ENCODE measurements at regions not wholly inside any gene's neighbourhood (a gene's known extent, or its start where the extent isn't known, plus 50 kb on each side); places are given as distances from the start of the nearest gene placed in this dataset.
"Not testable (repeated sequence)": the region's sequence is repeated elsewhere in the genome, so short reads cannot be mapped to it uniquely, and the experiment has no call there.

DNA sequence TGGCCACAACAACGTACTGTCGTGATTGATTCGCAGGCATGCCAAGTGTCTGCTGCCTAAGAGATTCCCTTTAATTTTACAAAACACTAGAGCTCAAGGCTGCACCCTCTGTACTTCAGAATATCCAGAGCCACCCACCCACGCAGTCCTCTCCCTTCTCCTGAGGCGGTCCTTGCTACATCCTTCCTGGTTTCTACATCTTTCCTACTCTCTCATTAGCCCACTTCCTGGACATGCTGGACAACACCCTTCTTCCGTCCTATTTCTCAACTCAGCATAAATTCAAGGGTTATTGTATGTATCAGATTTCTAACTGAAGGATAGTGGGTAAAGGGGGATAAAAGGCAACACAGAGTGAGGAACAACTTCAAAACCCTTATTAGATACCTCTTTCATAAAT, 148.4 kb upstream of the MAP3K1 start:
- no peak for TF ChIP-seq CTCF (IDR thresholded peaks at IDR 0.05; ENCODE audit: insufficient read depth, low read length)
- no peak for TF ChIP-seq POLR2AphosphoS5 (IDR thresholded peaks at IDR 0.05; ENCODE audit: low read depth)
- Histone ChIP-seq H3K4me3 (replicated peaks; ENCODE audit: insufficient read depth, low read length) (no peak overlapping the region), H3K27me3 (ENCODE audit: insufficient read depth, poor library complexity, severe bottlenecking) (no peaks in the 10 kb centered on the region), H3K27ac (replicated peaks) (no peak overlapping the region)
- DNase-seq (ENCODE audit: low read depth in 1 of 2, low spot score in 1 of 2): no peak

GRCh38 chr5:56665117-56665516, 150.2 kb upstream of the MAP3K1 start:
- not testable (repeated sequence) for H3K4me3 ChIP-seq (replicated peaks; ENCODE audit: insufficient read depth, low read length); H3K27me3 ChIP-seq (ENCODE audit: insufficient read depth, poor library complexity, severe bottlenecking); H3K27ac ChIP-seq (replicated peaks); DNase-seq (ENCODE audit: low read depth in 1 of 2, low spot score in 1 of 2)

DNA sequence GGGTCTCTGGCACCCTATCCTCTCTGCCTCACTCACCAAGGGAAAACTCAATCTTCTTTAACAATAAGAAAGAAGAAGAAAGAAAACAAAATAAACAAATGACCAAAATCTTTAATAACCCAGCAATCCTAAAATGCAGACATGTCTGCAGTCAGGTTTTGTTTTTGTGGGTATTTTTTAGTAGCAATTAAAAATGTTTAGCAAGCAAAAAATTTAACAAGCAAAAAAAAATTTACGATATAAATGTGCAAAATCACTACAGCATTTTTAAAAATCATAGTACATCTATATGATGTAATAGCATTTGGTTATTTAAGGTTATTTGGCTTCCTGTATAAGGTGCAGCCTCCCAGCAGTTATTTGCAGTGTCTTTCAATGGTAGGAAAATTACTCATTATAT, 151.3 kb upstream of the MAP3K1 start:
- TF ChIP-seq, protein P1, sequence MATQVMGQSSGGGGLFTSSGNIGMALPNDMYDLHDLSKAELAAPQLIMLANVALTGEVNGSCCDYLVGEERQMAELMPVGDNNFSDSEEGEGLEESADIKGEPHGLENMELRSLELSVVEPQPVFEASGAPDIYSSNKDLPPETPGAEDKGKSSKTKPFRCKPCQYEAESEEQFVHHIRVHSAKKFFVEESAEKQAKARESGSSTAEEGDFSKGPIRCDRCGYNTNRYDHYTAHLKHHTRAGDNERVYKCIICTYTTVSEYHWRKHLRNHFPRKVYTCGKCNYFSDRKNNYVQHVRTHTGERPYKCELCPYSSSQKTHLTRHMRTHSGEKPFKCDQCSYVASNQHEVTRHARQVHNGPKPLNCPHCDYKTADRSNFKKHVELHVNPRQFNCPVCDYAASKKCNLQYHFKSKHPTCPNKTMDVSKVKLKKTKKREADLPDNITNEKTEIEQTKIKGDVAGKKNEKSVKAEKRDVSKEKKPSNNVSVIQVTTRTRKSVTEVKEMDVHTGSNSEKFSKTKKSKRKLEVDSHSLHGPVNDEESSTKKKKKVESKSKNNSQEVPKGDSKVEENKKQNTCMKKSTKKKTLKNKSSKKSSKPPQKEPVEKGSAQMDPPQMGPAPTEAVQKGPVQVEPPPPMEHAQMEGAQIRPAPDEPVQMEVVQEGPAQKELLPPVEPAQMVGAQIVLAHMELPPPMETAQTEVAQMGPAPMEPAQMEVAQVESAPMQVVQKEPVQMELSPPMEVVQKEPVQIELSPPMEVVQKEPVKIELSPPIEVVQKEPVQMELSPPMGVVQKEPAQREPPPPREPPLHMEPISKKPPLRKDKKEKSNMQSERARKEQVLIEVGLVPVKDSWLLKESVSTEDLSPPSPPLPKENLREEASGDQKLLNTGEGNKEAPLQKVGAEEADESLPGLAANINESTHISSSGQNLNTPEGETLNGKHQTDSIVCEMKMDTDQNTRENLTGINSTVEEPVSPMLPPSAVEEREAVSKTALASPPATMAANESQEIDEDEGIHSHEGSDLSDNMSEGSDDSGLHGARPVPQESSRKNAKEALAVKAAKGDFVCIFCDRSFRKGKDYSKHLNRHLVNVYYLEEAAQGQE (IDR thresholded peaks at IDR 0.05; ENCODE audit: insufficient replicate concordance, low read depth): no peak
- TF ChIP-seq GABPA (IDR thresholded peaks at IDR 0.05; ENCODE audit: low read depth) (no peak), POLR2AphosphoS5 (IDR thresholded peaks at IDR 0.05; ENCODE audit: low read depth) (no peak), CTCF (IDR thresholded peaks at IDR 0.05; ENCODE audit: insufficient read depth, low read length) (no peak), SPI1 (IDR thresholded peaks at IDR 0.05; ENCODE audit: borderline replicate concordance, low read depth) (no peak)
- Histone ChIP-seq H3K4me3 (replicated peaks; ENCODE audit: insufficient read depth, low read length) (no peak overlapping the region), H3K27me3 (ENCODE audit: insufficient read depth, poor library complexity, severe bottlenecking) (no peaks in the 10 kb centered on the region), H3K27ac (replicated peaks) (no peak overlapping the region)
- DNase-seq (ENCODE audit: low read depth in 1 of 2, low spot score in 1 of 2): no peak

GRCh38 chr5:56663523-56663922, 151.8 kb upstream of the MAP3K1 start:
- DNase-seq (ENCODE audit: low read depth in 1 of 2, low spot score in 1 of 2): no peak
- H3K4me3 ChIP-seq (replicated peaks; ENCODE audit: insufficient read depth, low read length): no peak overlapping the region
- TF ChIP-seq POLR2AphosphoS5 (IDR thresholded peaks at IDR 0.05; ENCODE audit: low read depth): no peak
- TF ChIP-seq SPI1 (IDR thresholded peaks at IDR 0.05; ENCODE audit: borderline replicate concordance, low read depth): no peak
- no peak for TF ChIP-seq GABPA (IDR thresholded peaks at IDR 0.05; ENCODE audit: low read depth)
- TF ChIP-seq, protein P1 (IDR thresholded peaks at IDR 0.05; ENCODE audit: insufficient replicate concordance, low read depth): no peak
- no peak for TF ChIP-seq CTCF (IDR thresholded peaks at IDR 0.05; ENCODE audit: insufficient read depth, low read length)
- H3K27ac ChIP-seq (replicated peaks): no peak overlapping the region
- no peaks in the 10 kb centered on the region for H3K27me3 ChIP-seq (ENCODE audit: insufficient read depth, poor library complexity, severe bottlenecking)

All from HL-60 (cell line).